Uterus (tissue), 3 donors: ENCODE measurements at regions not wholly inside any gene's neighbourhood (a gene's known extent, or its start where the extent isn't known, plus 50 kb on each side); places are given as distances from the start of the nearest gene placed in this dataset.

Experiments
- DNase-seq, 2 donors: peaks; one replicate each; pipeline ENCODE4 v3.0.0-alpha.2; 2019 to 2020
- H3K27ac ChIP-seq, 2 donors: fragments of 200-600 bp; sonication (generic); 1 replicate in 1 of 2; 2 replicates in 1 of 2; pipeline ENCODE4 v1.5.1; 2016 to 2018
- H3K27me3 ChIP-seq, 2 donors: fragments of 200-600 bp; sonication (generic); one replicate each; pipeline ENCODE4 v1.5.1; 2018 to 2019; ENCODE audit warnings: control low read depth in 1 of 2
- H3K36me3 ChIP-seq, 2 donors: fragments of 200-600 bp; sonication (generic); one replicate each; pipeline ENCODE4 v1.5.1; 2019; ENCODE audit warnings: control low read depth in 1 of 2
- H3K4me1 ChIP-seq, 2 donors: fragments of 200-600 bp; sonication (generic); one replicate each; pipeline ENCODE4 v1.5.1; 2018 to 2019; ENCODE audit warnings: control low read depth in 1 of 2
- H3K4me3 ChIP-seq, 2 donors: fragments of 200-600 bp; sonication (generic); 1 replicate in 1 of 2; 2 replicates in 1 of 2; pipeline ENCODE4 v1.5.1; 2018 to 2019; ENCODE audit warnings: mild to moderate bottlenecking in 1 of 2
- H3K9me3 ChIP-seq, 2 donors: fragments of 200-600 bp; sonication (generic); one replicate each; pipeline ENCODE4 v1.5.1; 2019; ENCODE audit warnings: control low read depth in 1 of 2
- POLR2A ChIP-seq, 2 donors: fragments of 450-650 bp; IDR thresholded peaks; one replicate each; pipeline ENCODE4 v1.6.1; 2016; ENCODE audit warnings: antibody characterized with exemption in 2 of 2, mild to moderate bottlenecking in 1 of 2, moderate library complexity in 1 of 2
- intact Hi-C: fragments of 100-400 bp; cut with DNase I; formaldehyde crosslinking; loops from one replicate; pipeline ENCODE4 v1.15.1; 2023; ENCODE audit warnings: low total_unique reads
- TF ChIP-seq, protein P1 (sequence below), 4 experiments: fragments of 200-600 bp in 2 of 4; fragments of 450-650 bp in 2 of 4; sonication (generic) in 2 of 4; IDR thresholded peaks; one replicate each; pipeline ENCODE4 v1.5.1; 2016 to 2019; ENCODE audit warnings: antibody characterized with exemption in 4 of 4, mild to moderate bottlenecking in 2 of 4, moderate library complexity in 1 of 4
- donor health status: DM: yes; HTN: yes; CAD: no.

DNA sequence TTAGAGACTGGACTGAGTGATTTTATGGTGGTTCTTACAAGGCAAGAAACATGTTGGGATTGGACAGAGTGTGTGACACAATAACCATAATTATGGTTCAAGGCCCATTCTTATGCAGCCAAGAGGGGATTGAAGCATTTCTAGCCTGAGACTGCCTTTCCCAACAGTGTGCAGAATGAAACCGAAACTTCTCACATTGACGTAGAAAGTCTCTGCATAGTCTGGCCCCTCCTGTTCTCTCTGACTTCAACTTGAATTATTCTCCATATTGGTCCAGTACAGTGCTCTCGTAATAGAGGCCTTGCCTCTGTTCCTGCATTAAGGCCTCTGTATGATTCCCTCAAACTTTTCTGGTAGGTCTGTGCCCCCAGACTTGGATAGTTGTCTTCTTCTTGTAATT, 138.3 kb downstream of the DIPK2A start:
- no peak for TF ChIP-seq POLR2A (IDR thresholded peaks at IDR 0.05)
- TF ChIP-seq, protein P1, sequence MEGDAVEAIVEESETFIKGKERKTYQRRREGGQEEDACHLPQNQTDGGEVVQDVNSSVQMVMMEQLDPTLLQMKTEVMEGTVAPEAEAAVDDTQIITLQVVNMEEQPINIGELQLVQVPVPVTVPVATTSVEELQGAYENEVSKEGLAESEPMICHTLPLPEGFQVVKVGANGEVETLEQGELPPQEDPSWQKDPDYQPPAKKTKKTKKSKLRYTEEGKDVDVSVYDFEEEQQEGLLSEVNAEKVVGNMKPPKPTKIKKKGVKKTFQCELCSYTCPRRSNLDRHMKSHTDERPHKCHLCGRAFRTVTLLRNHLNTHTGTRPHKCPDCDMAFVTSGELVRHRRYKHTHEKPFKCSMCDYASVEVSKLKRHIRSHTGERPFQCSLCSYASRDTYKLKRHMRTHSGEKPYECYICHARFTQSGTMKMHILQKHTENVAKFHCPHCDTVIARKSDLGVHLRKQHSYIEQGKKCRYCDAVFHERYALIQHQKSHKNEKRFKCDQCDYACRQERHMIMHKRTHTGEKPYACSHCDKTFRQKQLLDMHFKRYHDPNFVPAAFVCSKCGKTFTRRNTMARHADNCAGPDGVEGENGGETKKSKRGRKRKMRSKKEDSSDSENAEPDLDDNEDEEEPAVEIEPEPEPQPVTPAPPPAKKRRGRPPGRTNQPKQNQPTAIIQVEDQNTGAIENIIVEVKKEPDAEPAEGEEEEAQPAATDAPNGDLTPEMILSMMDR (IDR thresholded peaks at IDR 0.05) = no peak
- H3K4me3 ChIP-seq = no peak overlapping the region
- no peak for DNase-seq

GRCh38 chr3:144112036-144112435, 140.4 kb downstream of the DIPK2A start:
- no peak for DNase-seq
- no peak overlapping the region for H3K4me3 ChIP-seq
- intact Hi-C loops = no loop called here
- H3K36me3 ChIP-seq = no peaks in the 10 kb centered on the region
- H3K27me3 ChIP-seq = no peaks in the 10 kb centered on the region
- H3K4me1 ChIP-seq = no peaks in the 10 kb centered on the region
- no peak overlapping the region for H3K27ac ChIP-seq
- no peaks in the 10 kb centered on the region for H3K9me3 ChIP-seq
- TF ChIP-seq, protein P1 (IDR thresholded peaks at IDR 0.05) = no peak
- no peak for TF ChIP-seq POLR2A (IDR thresholded peaks at IDR 0.05)

More for the DNA sequence above, 138.3 kb downstream of the DIPK2A start:
- Histone ChIP-seq H3K9me3 (no peaks in the 10 kb centered on the region), H3K27ac (no peak overlapping the region), H3K36me3 (no peaks in the 10 kb centered on the region), H3K27me3 (no peaks in the 10 kb centered on the region), H3K4me1 (no peaks in the 10 kb centered on the region)
- intact Hi-C loops = no loop called here

GRCh38 chr3:144112437-144112836, 140.8 kb downstream of the DIPK2A start:
- no peak overlapping the region for H3K4me3 ChIP-seq
- H3K36me3 ChIP-seq = no peaks in the 10 kb centered on the region
- no peaks in the 10 kb centered on the region for H3K27me3 ChIP-seq
- intact Hi-C loops = no loop called here
- H3K27ac ChIP-seq = no peak overlapping the region
- TF ChIP-seq POLR2A (IDR thresholded peaks at IDR 0.05) = no peak
- TF ChIP-seq, protein P1 (IDR thresholded peaks at IDR 0.05) = no peak
- no peak for DNase-seq
- H3K9me3 ChIP-seq = no peaks in the 10 kb centered on the region
- H3K4me1 ChIP-seq = no peaks in the 10 kb centered on the region

GRCh38 chr3:144114767-144115166, 143.1 kb downstream of the DIPK2A start:
- no peaks in the 10 kb centered on the region for H3K36me3 ChIP-seq

GRCh38 chr3:144119633-144120032, 148.0 kb downstream of the DIPK2A start:
- Histone ChIP-seq H3K9me3 (no peaks in the 10 kb centered on the region), H3K4me3 (no peak overlapping the region), H3K27ac (no peak overlapping the region), H3K36me3 (no peaks in the 10 kb centered on the region), H3K27me3 (no peaks in the 10 kb centered on the region), H3K4me1 (no peaks in the 10 kb centered on the region)
- intact Hi-C loops = no loop called here
- TF ChIP-seq, protein P1 (IDR thresholded peaks at IDR 0.05) = no peak
- no peak for TF ChIP-seq POLR2A (IDR thresholded peaks at IDR 0.05)
- DNase-seq = no peak

More at GRCh38 chr3:144114767-144115166, 143.1 kb downstream of the DIPK2A start:
- Histone ChIP-seq H3K27ac (no peak overlapping the region), H3K4me3 (no peak overlapping the region), H3K9me3 (no peaks in the 10 kb centered on the region), H3K4me1 (no peaks in the 10 kb centered on the region), H3K27me3 (no peaks in the 10 kb centered on the region)
- TF ChIP-seq, protein P1 (IDR thresholded peaks at IDR 0.05) = no peak
- TF ChIP-seq POLR2A (IDR thresholded peaks at IDR 0.05) = no peak
- DNase-seq = no peak
- intact Hi-C loops = no loop called here
